Prostate gland (tissue), 2 donors: ENCODE measurements at regions not wholly inside any gene's neighbourhood (a gene's known extent, or its start where the extent isn't known, plus 50 kb on each side); places are given as distances from the start of the nearest gene placed in this dataset.

ENCODE experiments used
- CTCF ChIP-seq, 4 experiments: fragments of 200-600 bp in 2 of 4; fragments of 450-650 bp in 2 of 4; sonication (generic) in 2 of 4; IDR thresholded peaks; 1 replicate in 3 of 4; 2 replicates in 1 of 4; pipeline ENCODE4 v1.5.1; 2016 to 2019; ENCODE audit warnings: antibody characterized with exemption in 4 of 4, mild to moderate bottlenecking in 2 of 4, moderate library complexity in 2 of 4
- POLR2A ChIP-seq: fragments of 450-650 bp; IDR thresholded peaks from one replicate; pipeline ENCODE4 v1.6.1; 2016; ENCODE audit warnings: antibody characterized with exemption, mild to moderate bottlenecking
- POLR2AphosphoS5 ChIP-seq: sonication (generic); formaldehyde crosslinking; IDR thresholded peaks from one replicate; pipeline ENCODE4 v1.6.1; 2017; ENCODE audit warnings: antibody characterized with exemption

- peak; percentile 53 to 73 (median 68) for TF ChIP-seq CTCF (IDR thresholded peaks at IDR 0.05)
- TF ChIP-seq POLR2A: no peak
- no peak for TF ChIP-seq POLR2AphosphoS5
Observed at GRCh38 chr2:133844214-133844892, 276.1 kb upstream of the NCKAP5 start.
